ENCODE measurements at regions not wholly inside any gene's neighbourhood (a gene's known extent, or its start where the extent isn't known, plus 50 kb on each side); places are given as distances from the start of the nearest gene placed in this dataset.
"Not testable (repeated sequence)": the region's sequence is repeated elsewhere in the genome, so short reads cannot be mapped to it uniquely, and the experiment has no call there.

DNA sequence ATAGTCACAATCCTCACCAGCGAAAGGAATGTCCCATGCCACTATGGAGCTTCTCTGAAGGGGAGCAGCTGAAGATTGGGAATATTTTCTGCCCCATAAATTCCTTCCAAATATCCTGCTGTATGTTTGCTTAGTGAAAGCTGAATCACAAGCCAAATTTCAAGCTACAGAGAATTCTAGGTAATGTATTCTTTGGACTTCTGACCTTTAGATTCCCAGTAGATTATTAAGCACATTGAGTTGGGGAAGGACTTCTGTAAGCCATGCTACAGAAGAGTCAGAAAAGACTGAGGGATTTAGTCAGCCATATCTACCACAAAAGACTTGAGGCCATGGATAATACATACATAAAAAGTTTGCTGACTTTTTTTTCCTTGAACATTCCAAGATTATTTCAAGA, 1342.0 kb upstream of the NUDT12 start:
- DNase-seq = no peak

DNA sequence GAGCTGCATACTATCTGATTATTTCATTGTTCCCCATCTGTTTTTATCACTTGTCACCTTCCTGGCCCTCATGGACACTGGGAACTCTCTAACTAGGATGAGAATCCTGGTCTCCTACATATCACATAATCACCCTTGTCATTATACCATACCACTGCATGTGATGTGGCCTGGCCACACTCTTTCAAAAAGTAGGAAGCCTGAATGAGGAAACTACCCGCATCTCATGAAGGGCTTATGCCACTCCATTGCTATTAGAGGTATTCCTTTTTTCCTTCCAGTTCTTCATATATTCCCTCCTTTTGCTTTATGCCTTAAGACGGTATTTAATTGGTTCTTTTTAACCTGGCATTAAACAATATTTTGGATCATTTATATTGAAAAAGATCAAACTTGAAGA, 1341.4 kb upstream of the NUDT12 start:
- no peak for DNase-seq

DNA sequence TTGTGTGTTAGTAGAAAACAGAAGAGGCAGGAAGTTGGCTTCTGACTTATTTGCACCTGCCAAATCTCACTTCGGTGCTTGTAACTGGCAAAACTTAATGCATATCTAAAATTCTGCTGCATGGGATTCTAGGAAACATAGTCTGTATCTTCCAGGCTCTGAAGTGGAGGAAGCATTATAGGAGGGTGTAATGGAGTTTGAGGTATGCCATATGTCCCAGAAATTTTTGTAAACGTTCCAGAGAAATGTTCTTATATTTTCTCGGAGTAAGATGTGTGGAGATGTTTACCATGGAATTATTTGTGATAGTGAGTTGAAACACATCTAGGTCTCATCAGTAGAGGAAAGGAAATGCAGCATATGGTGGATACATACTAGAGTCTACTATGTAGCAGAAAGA, 1329.0 kb upstream of the NUDT12 start:
- DNase-seq = no peak

DNA sequence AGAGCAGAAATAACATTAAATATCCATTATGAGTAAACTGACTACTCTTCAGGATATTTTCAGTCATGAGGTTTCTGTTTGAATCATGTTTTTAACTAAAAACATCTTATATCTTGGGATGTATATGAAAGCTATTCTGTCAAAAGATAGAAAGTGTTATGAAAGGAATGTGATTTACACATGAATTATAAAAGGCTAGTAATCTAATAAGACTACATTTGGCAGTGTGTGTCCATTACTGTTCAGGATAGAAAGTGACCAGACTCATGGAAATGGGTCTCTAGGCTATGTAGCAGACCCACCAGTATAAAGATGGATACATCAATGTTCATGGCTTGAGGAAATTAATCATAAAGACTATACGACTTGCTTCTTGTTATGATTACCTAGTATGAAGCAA, 1328.2 kb upstream of the NUDT12 start:
- no peak for DNase-seq

DNA sequence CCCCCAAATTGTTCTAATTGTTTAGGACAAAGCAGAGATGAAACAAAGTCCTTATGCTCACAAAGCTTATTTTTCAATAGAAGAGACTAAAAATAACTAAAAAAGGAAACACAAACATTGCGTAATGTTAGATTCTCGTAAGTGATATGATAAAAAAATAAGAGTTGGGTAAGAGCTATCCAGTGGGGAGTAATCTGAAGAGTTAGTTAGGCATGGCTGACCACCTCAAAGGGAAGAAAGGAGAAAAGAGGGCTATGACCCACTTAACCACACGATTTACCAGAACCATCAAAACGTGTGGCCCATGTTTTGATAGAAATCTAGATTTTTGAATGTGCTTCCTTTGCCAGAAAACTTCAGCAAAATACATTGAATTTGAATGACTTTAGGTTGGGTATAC, 1296.8 kb upstream of the NUDT12 start:
- DNase-seq = no peak

DNA sequence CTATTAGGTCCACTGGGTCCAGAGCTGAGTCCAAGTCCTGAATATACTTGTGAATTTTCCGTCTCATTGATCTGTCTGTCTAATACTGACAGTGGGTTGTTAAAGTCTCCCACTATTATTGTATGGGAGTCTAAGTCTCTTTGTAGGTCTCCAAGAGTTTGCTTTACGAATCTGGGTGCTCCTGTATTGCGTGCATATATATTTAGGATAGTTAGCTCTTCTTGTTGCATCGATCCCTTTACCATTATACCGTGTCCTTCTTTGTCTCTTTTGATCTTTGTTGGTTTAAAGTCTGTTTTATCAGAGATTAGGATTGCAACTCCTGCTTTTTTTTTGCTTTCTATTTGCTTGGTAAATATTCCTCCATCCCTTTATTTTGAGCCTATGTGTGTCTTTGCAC, 1289.5 kb upstream of the NUDT12 start:
- DNase-seq = not testable (repeated sequence)

DNA sequence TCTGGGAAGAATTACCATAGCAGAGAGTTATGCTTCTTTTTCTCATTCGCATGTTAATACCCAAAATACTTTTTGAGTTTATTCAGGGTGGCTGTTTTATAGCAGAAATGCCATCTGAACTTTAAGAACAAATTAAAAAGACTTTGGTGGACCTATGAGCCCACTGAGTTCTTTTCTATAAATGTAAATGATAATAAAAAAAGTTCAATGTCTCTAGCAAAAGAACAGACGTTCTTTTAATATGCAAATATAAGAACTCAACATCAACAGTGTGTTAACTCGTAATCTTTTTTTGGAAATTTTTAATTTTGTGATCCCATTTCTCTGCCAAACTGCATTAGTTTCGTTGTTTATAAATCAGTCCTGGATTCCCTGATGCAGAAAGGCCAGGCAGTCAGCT, 1283.0 kb upstream of the NUDT12 start:
- no peak for DNase-seq

DNA sequence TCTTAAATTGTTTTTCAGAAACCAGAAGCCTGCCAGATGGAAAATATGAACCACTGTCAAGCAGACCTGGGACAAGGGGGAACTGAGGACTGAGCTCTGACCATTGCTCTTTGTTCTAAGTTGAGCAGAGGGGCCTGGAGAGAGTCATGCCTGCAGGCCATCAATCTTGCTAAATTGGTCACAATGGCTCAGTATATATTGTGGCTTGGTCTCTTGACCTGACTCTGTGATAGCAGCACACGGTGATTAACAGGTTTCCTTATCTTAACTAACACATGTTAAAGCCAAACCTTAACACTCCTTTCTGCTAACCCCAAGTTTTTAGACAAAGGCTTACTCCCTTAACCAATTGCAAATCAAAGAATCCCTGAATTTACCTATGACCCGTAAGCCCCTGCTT, 1281.2 kb upstream of the NUDT12 start:
- DNase-seq = no peak

DNA sequence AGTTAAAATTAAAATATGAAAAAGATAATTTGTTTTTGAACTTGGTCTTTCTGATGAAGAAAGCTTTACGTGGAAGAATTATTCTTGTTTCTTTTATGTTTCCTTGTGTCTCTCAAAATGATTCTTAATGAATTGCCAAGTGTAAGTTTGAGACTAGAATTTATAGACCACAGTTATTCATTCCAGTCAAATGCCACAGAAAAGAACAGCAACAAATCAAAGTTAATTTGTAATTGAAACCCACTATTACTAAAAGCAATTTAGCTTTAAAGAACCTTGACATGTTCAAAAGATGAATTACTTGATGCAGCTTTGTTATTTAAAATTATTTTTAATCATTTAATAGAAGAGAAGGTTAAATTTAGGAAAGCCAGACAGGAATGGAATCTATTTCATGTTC, 1277.7 kb upstream of the NUDT12 start:
- no peak for DNase-seq

DNA sequence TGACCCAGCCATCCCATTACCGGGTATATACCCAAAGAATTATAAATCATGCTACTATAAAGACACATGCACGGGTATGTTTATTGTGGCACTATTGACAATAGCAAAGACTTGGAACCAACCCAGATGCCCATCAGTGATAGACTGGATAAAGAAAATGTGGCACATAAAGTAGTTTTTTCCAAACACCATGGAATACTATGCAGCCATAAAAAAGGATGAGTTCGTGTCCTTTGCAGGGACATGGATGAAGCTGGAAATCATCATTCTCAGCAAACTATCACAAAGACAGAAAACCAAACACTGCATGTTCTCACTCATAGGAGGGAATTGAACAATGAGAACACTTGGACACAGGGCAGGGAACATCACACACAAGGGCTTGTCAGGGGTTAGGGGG, 1268.9 kb upstream of the NUDT12 start:
- DNase-seq = not testable (repeated sequence)

DNA sequence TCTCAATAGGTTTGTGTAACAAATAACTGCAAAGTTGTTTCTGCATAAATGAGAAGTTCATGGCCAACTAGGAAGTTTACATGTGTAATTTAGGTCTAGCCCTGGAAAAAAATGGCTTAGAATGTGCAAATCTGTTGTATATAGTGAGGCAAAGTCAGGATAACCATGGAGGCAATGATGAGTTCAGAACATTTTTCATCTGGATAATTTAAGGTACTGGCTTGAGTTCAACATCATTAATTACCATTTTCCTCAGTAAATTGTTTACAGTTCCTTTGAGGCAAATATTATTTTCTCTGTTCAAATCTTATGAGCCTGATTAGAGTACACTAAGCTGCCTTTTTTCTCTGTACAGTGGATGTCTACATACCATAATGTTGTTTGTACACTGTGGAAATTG, 1259.0 kb upstream of the NUDT12 start:
- no peak for DNase-seq

DNA sequence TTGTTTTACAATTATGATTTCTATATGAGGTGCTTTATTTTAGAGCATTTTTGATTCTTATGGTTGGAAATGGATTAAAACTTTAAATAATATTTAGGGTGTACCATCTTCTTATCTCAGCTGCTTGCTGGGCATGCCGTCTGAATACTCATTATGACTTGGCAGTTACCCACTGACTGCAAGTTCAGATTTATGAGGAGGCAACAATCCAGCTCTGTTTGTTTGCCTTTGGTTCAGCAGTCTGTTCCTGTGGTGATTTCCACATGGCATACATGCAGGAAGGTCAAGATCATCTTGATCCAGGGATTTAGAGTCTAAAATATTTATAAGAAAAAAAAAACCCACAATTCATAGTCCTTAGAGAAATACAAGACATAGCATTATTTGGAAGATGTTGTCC, 1254.5 kb upstream of the NUDT12 start:
- no peak for DNase-seq

DNA sequence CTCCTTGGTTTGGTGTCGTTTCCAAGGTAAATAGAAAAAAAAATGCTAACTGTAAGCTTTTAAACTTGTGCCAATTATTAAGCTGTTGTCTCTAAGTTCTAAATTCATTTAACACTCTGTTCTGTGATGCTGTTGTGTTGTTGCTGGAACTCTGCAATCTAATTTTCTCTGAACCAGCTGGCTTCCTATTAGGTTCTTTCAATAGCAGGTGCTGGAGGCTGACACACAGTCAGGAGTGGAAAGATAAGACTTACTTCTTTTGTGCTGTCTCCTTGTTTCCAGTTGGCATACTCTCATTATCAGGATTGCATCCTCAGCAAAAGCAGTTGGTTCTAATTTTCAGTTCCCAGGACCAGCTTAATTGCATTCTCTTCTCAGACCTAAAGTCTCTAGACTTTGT, 1252.6 kb upstream of the NUDT12 start:
- no peak for DNase-seq

DNA sequence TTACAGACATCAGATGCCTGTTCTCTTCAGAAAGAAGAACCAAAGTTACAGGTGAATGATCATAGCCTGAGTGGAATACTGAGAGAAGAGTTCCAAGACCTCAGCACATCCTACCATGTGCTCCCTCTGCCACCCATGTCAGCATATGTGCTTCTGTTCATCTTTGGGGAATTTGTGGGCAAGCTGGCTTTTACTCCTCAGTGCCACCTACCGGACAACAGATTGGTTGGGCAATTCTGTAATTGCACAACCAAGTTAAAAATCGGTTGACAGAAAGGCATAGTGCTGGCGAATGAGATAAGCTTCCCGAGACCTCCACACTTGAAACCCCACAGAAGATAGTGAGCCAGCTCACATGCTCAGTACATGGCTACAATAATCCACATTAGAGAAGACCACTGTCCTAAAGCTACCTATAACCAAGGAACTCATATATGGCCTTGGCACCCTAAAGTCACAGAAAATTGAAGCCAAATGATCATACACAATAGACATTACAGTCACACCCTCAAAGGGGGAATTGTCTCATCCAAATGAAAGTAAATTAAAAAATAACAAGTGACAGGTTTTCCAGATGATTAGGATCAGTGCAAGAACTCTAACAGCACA, 1238.0 kb upstream of the NUDT12 start:
- DNase-seq = no peak

DNA sequence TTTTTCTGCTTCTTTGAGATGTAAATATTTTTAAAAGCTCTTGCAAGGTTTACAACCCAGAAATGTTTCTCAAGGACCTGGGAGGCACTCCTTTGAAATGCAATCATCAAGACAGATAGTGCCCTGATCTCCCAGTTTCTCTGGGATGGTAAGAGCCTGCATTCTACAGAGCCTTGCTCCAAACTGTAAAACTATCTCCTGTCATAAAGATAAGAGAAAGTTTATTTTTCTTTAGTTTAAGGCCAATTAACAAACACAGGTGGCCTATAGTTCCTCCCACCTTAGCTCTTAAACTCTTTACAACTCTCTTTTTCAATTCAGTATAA, 1231.1 kb upstream of the NUDT12 start:
- DNase-seq = no peak

DNA sequence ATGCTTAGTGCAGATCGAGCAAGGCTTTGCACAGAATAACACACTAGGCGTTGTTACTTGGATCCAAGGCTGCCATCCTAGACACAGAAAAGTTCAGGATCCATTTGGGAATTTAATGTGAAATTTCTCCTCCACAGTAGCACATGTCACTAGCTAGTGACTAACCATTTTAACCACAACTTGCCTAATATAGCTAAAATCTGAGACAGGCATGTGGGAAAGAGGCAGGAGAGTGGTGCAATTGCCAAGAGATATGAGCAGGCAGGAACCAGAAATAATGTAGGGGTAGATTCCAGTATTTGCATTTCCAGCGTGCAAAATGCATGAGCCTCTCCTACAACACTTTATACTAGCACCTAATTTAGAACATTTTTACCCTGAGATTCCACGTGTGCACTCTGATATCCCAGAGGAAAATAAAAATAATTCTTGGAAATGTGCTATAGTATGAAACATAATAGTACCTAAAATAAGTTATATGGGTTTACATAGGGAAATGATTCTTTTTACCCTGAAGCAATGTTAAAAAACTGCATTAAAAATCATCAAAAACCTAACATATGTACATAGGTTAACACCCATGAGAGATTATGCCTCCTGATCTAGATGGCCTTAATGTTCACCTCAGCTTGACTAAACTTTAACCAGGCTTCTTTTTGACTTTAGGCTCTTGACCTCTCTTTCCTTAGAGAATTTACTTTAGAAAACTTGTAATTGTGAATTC, 1230.6 kb upstream of the NUDT12 start:
- DNase-seq = no peak

DNA sequence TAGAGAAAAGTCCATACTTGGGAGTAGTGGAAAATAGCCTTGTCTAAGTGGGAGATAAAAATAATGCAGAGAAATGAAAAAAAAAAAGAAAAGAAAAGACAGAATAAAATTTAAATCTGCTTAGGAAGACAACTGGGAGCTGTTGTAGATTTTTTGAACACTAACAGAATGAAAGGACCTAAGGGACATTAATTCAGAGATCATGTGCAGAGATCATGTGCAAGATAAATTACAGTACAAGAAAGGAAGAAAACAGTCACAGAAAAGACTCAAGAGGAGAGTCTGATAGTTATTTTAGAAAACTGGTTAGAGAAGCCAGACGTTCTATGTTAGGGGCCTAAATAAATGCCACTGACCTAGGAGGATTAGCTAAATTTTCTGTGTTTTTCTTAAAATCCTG, 1226.8 kb upstream of the NUDT12 start:
- no peak for DNase-seq

DNA sequence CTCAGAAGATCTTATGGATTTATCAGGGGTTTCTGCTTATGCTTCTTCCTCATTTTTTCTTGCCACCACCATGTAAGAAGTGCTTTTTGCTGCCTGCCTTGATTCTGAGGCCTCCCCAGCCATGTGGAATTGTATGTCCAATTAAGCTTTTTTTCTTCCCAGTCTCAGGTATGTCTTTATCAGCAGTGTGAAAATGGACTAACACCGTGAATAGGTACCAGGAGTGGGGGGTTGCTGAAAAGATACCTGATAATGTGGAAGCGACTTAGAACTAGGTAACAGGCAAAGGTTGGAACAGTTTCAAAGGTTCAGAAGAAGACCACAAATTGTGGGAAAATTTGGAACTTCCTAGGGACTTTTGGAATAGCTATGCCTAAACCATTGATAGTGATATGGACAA, 1222.5 kb upstream of the NUDT12 start:
- no peak for DNase-seq

DNA sequence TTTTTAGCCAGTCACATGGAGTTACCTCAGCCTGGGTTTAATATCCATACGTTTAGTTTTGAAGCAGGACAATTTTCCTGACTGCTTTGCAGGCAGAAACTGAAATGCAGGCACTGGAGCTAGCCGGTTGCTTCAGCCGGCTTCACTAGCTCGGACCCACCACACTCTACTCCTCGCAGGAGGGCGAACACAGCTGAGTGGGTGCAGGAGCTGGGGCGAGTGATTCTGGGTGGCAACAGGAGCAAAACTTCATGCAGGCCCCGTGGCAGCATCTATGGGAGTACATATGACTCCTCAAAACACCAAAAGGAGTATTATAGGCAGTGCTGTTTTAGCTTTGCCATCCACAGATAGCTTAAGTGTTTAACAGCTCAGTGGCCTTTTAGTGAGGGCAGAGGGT, 1211.8 kb upstream of the NUDT12 start:
- no peak for DNase-seq

DNA sequence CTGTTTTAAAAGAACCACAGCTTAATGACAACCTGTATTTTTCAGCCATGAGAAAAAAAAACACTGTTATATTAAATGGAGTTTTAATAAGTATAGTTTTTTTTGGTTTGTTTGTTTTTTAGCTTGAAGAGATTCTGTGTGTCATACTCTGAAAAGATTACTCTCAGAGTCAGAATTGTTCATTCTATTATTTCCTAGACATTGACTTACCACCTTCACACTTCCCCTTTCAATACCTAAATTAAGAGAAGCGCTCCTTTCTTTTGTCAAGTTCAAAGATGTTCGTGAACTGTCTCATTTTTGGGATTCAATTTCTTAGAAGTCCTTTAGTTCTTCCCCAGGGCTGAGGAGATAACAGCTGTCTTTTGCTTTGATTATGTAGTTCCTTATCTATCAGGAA, 1201.6 kb upstream of the NUDT12 start:
- no peak for DNase-seq

DNA sequence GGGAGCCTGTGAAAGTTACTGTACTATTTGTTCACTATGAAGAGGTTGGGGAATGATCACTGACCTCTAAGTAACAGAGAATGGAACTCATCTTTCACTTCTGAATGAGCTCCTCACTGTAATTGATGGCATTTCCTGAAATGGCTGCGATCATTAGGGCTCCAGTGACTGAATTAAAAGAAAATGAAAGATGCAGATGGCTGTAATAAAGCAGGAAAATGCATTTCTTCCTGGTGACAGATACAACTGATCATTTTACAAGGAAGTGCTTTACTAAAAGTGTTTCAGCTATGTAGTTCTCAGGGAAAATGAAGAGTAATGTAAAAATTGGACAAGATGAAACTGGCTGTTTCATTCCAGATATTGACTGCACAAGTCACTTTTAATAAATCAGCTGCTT, 1200.6 kb upstream of the NUDT12 start:
- no peak for DNase-seq

DNA sequence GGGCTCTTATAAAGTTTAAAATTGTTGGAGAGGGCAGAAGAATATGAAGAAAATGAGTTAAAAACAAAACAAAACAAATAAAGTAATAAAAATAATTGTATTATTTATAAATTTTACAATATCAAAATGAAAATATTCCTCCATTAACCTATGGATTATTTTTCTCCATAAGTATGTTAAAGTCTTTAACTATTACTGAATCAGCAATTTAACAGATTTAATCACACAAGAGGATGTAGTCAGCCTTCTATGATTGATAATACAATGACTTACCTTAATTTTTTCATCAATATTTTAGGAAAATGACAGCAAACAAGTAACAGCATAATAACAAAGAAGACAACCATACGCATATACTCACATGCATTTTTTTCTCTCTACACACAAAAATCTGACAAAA, 1195.3 kb upstream of the NUDT12 start:
- DNase-seq = no peak

DNA sequence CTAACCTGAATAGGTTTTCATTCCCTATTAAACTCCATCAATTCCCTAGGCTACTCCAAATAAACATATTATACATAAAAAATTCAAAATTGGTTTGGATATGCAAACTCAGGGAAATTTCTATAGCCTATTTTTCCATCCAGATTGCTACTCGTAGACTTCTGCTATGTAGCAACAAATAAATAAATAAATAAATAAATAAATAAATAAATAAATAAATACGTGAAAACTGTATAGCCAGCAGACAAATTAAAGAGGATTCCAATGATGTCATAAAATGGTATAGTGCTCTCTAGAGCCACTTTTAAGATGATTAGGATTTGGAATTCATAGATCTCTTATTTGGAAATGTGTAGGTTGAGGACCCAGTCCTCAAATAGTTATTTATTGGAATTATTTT, 1193.2 kb upstream of the NUDT12 start:
- DNase-seq = no peak

DNA sequence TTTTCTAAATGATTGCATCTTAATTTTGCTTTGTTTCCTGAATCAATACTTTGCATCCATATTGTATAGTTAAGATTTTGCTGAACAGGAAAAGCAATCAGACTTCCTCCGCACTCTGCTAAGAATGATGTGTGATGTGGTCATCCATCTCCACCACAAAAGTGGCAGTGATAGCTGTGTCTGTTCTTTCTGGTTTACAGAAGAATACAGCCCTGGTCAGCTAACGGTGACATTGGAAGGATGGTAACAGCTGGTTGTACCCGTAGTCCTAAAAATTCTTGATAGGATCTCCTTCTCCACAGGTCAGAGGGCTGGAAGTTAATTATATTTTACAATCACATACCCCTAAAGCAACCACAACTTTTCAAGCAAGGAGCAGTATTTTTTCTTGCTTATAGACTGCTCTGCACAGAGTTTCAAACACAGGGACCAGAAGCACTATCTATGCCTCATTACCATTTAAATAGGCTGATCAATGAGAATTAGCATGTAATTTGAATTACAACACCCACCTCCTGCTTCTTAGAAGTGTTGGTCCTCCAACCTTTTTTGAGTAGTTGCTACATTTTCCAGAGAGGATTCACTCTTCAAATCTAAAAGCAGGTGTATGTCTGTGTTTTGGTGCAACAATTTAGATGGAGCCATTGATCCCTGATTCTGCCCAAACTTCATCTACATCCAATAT, 1191.9 kb upstream of the NUDT12 start:
- DNase-seq = no peak

DNA sequence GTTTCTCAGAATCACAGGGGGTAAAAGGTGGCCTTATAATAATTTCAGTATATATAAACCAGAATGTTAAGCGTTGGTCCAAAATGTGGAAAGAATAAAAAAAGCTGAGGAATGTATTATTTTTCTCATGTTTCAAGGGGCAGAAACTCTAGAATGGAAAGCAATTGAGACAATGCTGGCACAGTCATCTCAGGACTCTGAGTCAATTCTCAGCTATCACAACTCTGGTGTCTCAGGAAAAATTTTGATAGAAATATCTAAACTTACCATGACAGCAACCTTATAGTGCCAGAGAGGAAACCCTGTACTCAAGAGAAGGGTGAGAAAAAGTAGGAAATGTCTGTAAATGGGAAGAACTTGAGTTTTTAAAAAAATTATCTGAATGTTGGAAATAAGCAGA, 1189.4 kb upstream of the NUDT12 start:
- no peak for DNase-seq
